CD4-positive, CD25-positive, alpha-beta regulatory T cell (primary cell): ENCODE measurements at regions not wholly inside any gene's neighbourhood (a gene's known extent, or its start where the extent isn't known, plus 50 kb on each side); places are given as distances from the start of the nearest gene placed in this dataset.

Source experiments
- ATAC-seq, 2 donors: fragments of 150-1000 bp; cut with Tn5 transposase; one replicate each; pipeline ENCODE4 v1.10.0; 2021; ENCODE audit warnings: low read depth in 2 of 2, moderate number of reproducible peaks in 2 of 2, moderate library complexity in 1 of 2
- DNase-seq, 3 donors: peaks; one replicate each; pipeline versions ENCODE4 v3.0.0 to v3.0.0-alpha.2; 2012 to 2022; ENCODE audit warnings: mixed read lengths in 1 of 3
- H3K27ac ChIP-seq: one replicate; pipeline ENCODE4 v1.7.0; 2013; ENCODE audit warnings: mild to moderate bottlenecking, low read length; ENCODE audit not compliant: insufficient read depth, poor library complexity, severe bottlenecking
- H3K27me3 ChIP-seq: one replicate; pipeline ENCODE4 v1.7.0; 2013; ENCODE audit warnings: low read length; ENCODE audit not compliant: control insufficient read depth, insufficient read depth
- H3K36me3 ChIP-seq: one replicate; pipeline ENCODE4 v1.7.0; 2013; ENCODE audit warnings: mild to moderate bottlenecking, low read length, moderate library complexity; ENCODE audit not compliant: control insufficient read depth, insufficient read depth
- H3K4me1 ChIP-seq: 2 replicates; pipeline ENCODE4 v1.7.0; 2013; ENCODE audit warnings: mild to moderate bottlenecking, low read length; ENCODE audit not compliant: insufficient read depth, control insufficient read depth, poor library complexity, severe bottlenecking
- H3K4me3 ChIP-seq: one replicate; pipeline ENCODE4 v1.7.0; 2013; ENCODE audit warnings: low read depth, mild to moderate bottlenecking, low read length, moderate library complexity
- H3K9me3 ChIP-seq, 2 experiments: 1 replicate in 1 of 2; 2 replicates in 1 of 2; pipeline ENCODE4 v1.7.0; 2013; ENCODE audit warnings: low read length in 2 of 2, mild to moderate bottlenecking in 1 of 2, moderate library complexity in 1 of 2; ENCODE audit not compliant: control insufficient read depth in 2 of 2
- H3K27ac Mint-ChIP-seq, 3 donors: one replicate each; pipeline ENCODE4 v1.8.0; 2020 to 2022; ENCODE audit warnings: mild to moderate bottlenecking in 3 of 3, mixed read lengths in 3 of 3, moderate library complexity in 2 of 3
- H3K27me3 Mint-ChIP-seq: one replicate; pipeline ENCODE4 v1.8.0; 2022; ENCODE audit warnings: mild to moderate bottlenecking, mixed read lengths
- H3K36me3 Mint-ChIP-seq: one replicate; pipeline ENCODE4 v1.8.0; 2020; ENCODE audit warnings: mixed read lengths
- H3K4me1 Mint-ChIP-seq, 4 donors: one replicate each; pipeline ENCODE4 v1.8.0; 2020 to 2022; ENCODE audit warnings: mixed read lengths in 4 of 4, mild to moderate bottlenecking in 1 of 4
- H3K4me3 Mint-ChIP-seq, 4 donors: one replicate each; pipeline ENCODE4 v1.8.0; 2020 to 2022; ENCODE audit warnings: mild to moderate bottlenecking in 4 of 4, mixed read lengths in 4 of 4, moderate library complexity in 3 of 4
- H3K9me3 Mint-ChIP-seq, 7 donors: one replicate each; pipeline ENCODE4 v1.8.0; 2020 to 2022; ENCODE audit warnings: mixed read lengths in 7 of 7, mild to moderate bottlenecking in 3 of 7, moderate library complexity in 2 of 7

DNA sequence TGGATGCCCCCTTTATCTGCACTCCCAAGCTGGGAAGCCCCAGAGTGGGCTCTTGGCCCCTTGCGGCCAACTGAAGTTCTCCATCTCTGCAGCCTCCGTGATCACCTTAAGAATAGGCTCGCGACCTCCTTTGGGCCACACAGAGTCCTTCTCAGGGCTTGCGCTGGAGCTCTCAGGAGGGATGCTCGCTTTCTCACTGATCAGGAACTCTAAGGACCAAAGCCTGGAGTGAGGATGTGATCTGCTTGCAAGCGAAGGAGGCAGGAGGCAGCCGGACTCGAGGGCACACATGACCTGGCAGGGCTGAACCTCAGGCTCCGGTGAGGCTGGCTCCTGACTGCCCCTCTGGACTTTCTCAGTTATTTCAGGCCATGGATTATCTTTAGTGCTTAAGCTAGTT lies 192.1 kb upstream of the MKI67 start:
- Mint-ChIP-seq H3K9me3 (peaks cover 0 to 2% (median 0%) of the 10 kb centered on the region in 7 donors), H3K36me3 (no peaks in the 10 kb centered on the region), H3K27me3 (no peaks in the 10 kb centered on the region), H3K27ac (no peak overlapping the region), H3K4me1 (no peaks in the 10 kb centered on the region), H3K4me3 (no peak overlapping the region)
- no peaks in the 10 kb centered on the region for H3K36me3 ChIP-seq
- no peaks in the 10 kb centered on the region for H3K4me1 ChIP-seq
- H3K27me3 ChIP-seq = peaks cover 2% of the 10 kb centered on the region
- H3K27ac ChIP-seq = no peak overlapping the region
- DNase-seq = no peak
- H3K4me3 ChIP-seq = no peak overlapping the region
- ATAC-seq = no peak
- H3K9me3 ChIP-seq = no peaks in the 10 kb centered on the region

DNA sequence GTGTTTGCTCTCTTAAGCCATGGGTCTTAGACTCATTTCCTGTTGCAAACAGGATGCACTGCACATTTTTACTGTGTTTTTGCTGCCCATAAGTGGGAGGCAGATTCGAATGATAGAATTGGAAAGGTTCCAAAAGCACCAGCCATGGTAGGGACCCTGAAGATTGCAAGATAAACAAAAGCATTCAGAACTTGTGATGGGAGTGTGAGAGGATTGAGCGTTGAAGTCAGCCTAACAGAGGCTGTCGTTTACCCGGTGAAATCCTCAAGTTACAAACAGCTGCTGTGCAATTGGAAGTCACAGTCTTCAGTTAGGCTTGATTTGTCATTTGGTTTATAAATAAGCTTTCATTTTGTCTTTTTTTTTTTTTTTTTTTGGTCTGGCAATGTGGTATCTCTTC lies 192.7 kb upstream of the MKI67 start:
- peaks cover 0 to 2% (median 0%) of the 10 kb centered on the region in 7 donors for H3K9me3 Mint-ChIP-seq
- no peak for ATAC-seq
- DNase-seq = no peak
- no peak overlapping the region for H3K4me3 Mint-ChIP-seq
- peaks cover 2% of the 10 kb centered on the region for H3K27me3 ChIP-seq
- H3K27me3 Mint-ChIP-seq = peaks cover under 1% of the 10 kb centered on the region
- no peaks in the 10 kb centered on the region for H3K36me3 Mint-ChIP-seq
- no peaks in the 10 kb centered on the region for H3K36me3 ChIP-seq
- no peaks in the 10 kb centered on the region for H3K4me1 ChIP-seq
- H3K27ac ChIP-seq = no peak overlapping the region
- no peak overlapping the region for H3K4me3 ChIP-seq
- no peak overlapping the region for H3K27ac Mint-ChIP-seq
- no peaks in the 10 kb centered on the region for H3K4me1 Mint-ChIP-seq
- no peaks in the 10 kb centered on the region for H3K9me3 ChIP-seq

DNA sequence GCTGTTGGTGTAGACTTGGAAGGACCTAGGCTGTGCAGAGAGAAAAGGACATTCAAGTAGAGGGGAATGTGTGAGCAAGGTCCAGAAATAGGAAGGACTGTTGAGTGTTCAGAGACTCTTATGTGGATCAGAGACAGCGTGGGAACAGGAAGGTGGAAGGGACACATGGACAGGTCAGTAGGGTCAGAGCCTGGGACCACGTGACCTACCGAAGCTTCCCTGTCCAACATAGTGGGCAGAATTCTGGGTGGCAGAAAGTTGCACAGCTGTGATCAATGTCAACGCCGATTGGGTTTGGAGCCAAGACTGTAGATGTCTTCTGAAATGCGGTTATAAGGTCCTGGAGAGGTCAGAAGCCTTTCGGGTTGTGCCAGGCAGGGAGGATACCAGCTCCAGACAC lies 195.9 kb upstream of the MKI67 start:
- Histone ChIP-seq H3K27me3 (peaks cover 2% of the 10 kb centered on the region), H3K4me1 (no peaks in the 10 kb centered on the region), H3K4me3 (no peak overlapping the region), H3K27ac (no peak overlapping the region), H3K36me3 (no peaks in the 10 kb centered on the region), H3K9me3 (no peaks in the 10 kb centered on the region)
- ATAC-seq = no peak
- Mint-ChIP-seq H3K9me3 (no peaks in the 10 kb centered on the region), H3K36me3 (no peaks in the 10 kb centered on the region), H3K4me3 (no peak overlapping the region), H3K27ac (no peak overlapping the region), H3K27me3 (peaks cover 4% of the 10 kb centered on the region), H3K4me1 (no peaks in the 10 kb centered on the region)
- no peak for DNase-seq

DNA sequence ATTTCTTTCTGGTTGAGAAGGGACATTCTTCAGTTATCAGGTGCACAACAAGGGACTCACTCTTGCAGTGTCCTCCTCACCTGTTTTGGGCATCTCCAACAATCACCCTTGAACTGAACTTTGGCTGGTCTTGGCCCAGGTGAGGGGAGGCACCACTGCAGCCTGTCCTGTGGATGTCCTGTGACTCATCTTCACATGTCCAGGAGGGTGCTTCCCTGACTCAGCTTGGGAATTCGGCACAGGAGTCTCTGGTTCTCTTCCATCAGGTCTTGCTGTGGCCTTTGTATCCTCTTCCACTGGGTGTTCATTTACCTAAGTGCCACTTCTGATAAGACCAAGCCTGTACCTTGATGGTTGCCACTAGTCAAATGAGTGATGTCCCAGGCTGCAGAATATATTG lies 196.7 kb upstream of the MKI67 start:
- no peak for ATAC-seq
- H3K27me3 ChIP-seq = peaks cover 2% of the 10 kb centered on the region
- peaks cover 4% of the 10 kb centered on the region for H3K27me3 Mint-ChIP-seq
- no peaks in the 10 kb centered on the region for H3K4me1 ChIP-seq
- no peak overlapping the region for H3K4me3 Mint-ChIP-seq
- H3K36me3 Mint-ChIP-seq = no peaks in the 10 kb centered on the region
- H3K4me1 Mint-ChIP-seq = no peaks in the 10 kb centered on the region
- H3K9me3 ChIP-seq = no peaks in the 10 kb centered on the region
- DNase-seq = no peak
- H3K27ac ChIP-seq = no peak overlapping the region
- H3K36me3 ChIP-seq = no peaks in the 10 kb centered on the region
- no peak overlapping the region for H3K4me3 ChIP-seq
- H3K9me3 Mint-ChIP-seq = no peaks in the 10 kb centered on the region
- H3K27ac Mint-ChIP-seq = no peak overlapping the region

DNA sequence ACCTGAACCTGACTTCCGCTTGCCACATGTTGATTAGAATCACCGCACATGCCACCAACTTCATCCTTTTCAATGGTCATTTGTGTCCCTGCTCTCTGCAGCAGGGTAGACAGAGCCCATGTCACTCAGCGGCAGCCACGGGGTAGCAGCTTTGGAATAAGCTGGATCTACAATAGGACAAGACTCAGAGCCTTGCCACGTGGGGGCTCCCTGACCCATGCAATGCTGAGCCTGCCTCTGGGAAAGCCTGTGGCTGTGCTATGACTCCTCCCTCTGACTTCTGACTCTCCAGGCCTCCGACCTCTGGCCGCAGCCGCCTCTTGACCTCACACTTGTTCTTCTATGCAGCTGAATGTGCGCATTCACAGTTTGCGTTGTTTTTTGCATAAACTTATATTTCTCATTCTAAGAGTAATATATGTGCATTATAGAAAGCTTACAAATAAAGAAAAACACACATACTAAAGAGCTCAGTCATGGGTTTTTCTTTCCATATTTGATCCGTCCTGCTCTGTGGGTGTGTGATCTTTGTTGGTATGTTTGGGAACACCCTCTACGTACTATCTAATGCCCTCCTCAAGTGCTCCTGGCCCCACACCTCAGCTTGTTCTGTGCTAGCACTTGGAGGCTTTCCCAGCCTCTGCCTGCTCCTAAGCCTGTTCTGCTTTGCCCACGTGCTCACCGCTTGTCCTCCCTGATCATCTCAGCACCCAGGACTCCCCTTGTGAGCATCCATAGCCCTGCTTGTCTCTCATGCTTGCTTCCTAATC lies 198.0 kb upstream of the MKI67 start:
- Mint-ChIP-seq H3K36me3 (no peaks in the 10 kb centered on the region), H3K27ac (no peak overlapping the region), H3K27me3 (peaks cover 4% of the 10 kb centered on the region), H3K9me3 (no peaks in the 10 kb centered on the region), H3K4me3 (no peak overlapping the region), H3K4me1 (no peaks in the 10 kb centered on the region)
- no peaks in the 10 kb centered on the region for H3K9me3 ChIP-seq
- no peak overlapping the region for H3K4me3 ChIP-seq
- ATAC-seq = no peak
- no peak for DNase-seq
- H3K27me3 ChIP-seq = peaks cover 2% of the 10 kb centered on the region
- H3K27ac ChIP-seq = no peak overlapping the region
- no peaks in the 10 kb centered on the region for H3K4me1 ChIP-seq
- no peaks in the 10 kb centered on the region for H3K36me3 ChIP-seq

DNA sequence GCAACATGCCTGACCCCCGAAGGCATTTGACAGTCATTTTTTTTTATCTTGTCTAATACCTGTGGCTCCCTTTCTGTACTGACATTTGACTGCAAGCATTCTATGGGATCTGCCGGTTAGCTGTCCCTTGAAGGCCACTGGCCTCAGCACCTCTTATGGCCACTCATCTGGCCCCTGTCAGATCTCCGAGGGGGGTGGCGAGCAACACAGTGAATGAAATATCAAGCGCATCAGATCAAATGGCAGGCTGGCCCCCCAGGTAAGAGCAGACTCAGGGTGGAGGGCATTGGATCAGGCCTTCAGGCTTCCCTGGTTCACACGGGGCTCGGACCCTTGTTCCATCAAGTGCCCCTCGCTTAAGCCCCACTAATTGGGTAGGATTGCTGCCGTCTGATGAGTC lies 199.6 kb upstream of the MKI67 start:
- Mint-ChIP-seq H3K4me1 (no peaks in the 10 kb centered on the region), H3K36me3 (no peaks in the 10 kb centered on the region), H3K27me3 (peaks cover 4% of the 10 kb centered on the region), H3K4me3 (no peak overlapping the region), H3K27ac (no peak overlapping the region), H3K9me3 (no peaks in the 10 kb centered on the region)
- peaks cover 2% of the 10 kb centered on the region for H3K27me3 ChIP-seq
- H3K9me3 ChIP-seq = no peaks in the 10 kb centered on the region
- no peak overlapping the region for H3K27ac ChIP-seq
- H3K4me1 ChIP-seq = no peaks in the 10 kb centered on the region
- H3K36me3 ChIP-seq = no peaks in the 10 kb centered on the region
- H3K4me3 ChIP-seq = no peak overlapping the region
- no peak for ATAC-seq
- DNase-seq = no peak

DNA sequence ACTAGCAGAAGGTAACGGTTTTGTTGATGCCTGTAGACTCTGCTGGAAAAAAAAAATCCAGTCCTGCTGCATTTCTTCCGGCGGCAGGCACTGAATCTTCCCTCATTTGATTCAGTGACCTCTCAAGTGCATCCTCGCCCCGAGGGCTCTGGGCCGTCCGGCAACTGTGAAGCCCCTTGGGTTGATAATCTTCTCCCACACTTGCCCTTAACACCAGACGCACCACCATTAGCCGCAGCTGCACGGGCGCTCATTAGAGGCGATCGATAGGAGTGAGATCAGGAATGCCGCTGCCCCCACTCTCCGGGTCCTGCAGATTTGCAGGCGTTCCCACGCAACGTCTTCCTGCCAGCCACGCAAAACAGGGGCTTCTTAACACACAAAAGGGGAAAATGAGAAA lies 200.0 kb upstream of the MKI67 start:
- ATAC-seq = no peak
- H3K36me3 Mint-ChIP-seq = no peaks in the 10 kb centered on the region
- no peaks in the 10 kb centered on the region for H3K9me3 Mint-ChIP-seq
- H3K27ac Mint-ChIP-seq = no peak overlapping the region
- Histone ChIP-seq H3K4me1 (no peaks in the 10 kb centered on the region), H3K4me3 (no peak overlapping the region), H3K9me3 (no peaks in the 10 kb centered on the region), H3K36me3 (no peaks in the 10 kb centered on the region), H3K27me3 (peaks cover 2% of the 10 kb centered on the region), H3K27ac (no peak overlapping the region)
- peaks cover 4% of the 10 kb centered on the region for H3K27me3 Mint-ChIP-seq
- H3K4me1 Mint-ChIP-seq = no peaks in the 10 kb centered on the region
- DNase-seq = no peak
- H3K4me3 Mint-ChIP-seq = no peak overlapping the region

DNA sequence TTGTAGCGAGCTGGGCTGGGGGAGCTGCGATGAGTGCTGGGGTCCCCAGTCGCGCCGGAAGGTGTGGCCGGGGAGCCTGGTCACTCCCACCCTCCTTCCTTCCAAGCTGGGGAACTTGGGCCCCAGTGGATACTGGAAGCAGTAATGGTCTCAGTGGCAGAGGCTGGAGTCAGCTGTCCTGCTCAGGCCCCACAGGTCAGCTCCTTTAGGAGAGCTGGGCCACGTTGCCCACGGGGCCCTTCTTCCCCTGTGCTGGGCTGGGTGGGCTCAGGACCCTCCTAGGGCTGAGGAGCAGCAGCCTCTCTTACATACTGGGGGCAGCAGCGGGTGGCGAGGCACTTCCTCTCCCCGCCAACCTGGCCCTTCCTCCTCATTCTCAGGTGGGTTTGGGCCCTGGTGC lies 200.6 kb upstream of the MKI67 start:
- Histone ChIP-seq H3K36me3 (no peaks in the 10 kb centered on the region), H3K4me1 (no peaks in the 10 kb centered on the region), H3K27ac (no peak overlapping the region), H3K4me3 (no peak overlapping the region), H3K9me3 (no peaks in the 10 kb centered on the region), H3K27me3 (peaks cover 2% of the 10 kb centered on the region)
- Mint-ChIP-seq H3K27ac (no peak overlapping the region), H3K36me3 (no peaks in the 10 kb centered on the region), H3K27me3 (peaks cover 7% of the 10 kb centered on the region), H3K4me3 (no peak overlapping the region), H3K9me3 (no peaks in the 10 kb centered on the region), H3K4me1 (no peaks in the 10 kb centered on the region)
- DNase-seq (no peak), ATAC-seq (no peak)
